MM.1S (cell line): ENCODE measurements at regions not wholly inside any gene's neighbourhood (a gene's known extent, or its start where the extent isn't known, plus 50 kb on each side); places are given as distances from the start of the nearest gene placed in this dataset.

Source experiments
- DNase-seq: peaks from one replicate; pipeline ENCODE4 v3.0.0-alpha.2; 2015
- H2AFZ ChIP-seq: fragments of 300-600 bp; sonication (generic); 2 replicates; pipeline ENCODE4 v1.6.0; 2016; ENCODE audit warnings: antibody characterized with exemption, low read length
- H3F3A ChIP-seq: fragments of 300-600 bp; sonication (generic); 2 replicates; pipeline ENCODE4 v1.6.1; 2016; ENCODE audit warnings: mild to moderate bottlenecking, antibody characterized with exemption, low read length, moderate library complexity, mixed read lengths; ENCODE audit not compliant: insufficient read depth
- H3K27ac ChIP-seq: fragments of 300-600 bp; sonication (generic); 2 replicates; pipeline ENCODE4 v1.5.1; 2016; ENCODE audit warnings: mild to moderate bottlenecking, low read length
- H3K27me3 ChIP-seq: fragments of 300-600 bp; sonication (generic); replicated peaks from 2 replicates; pipeline ENCODE4 v1.6.0; 2016; ENCODE audit warnings: low read length; ENCODE audit not compliant: insufficient read depth
- H3K36me3 ChIP-seq: fragments of 300-600 bp; sonication (generic); replicated peaks from 2 replicates; pipeline ENCODE4 v1.6.1; 2016; ENCODE audit warnings: mild to moderate bottlenecking, low read length, mixed read lengths; ENCODE audit not compliant: insufficient read depth
- H3K4me1 ChIP-seq: fragments of 300-600 bp; sonication (generic); 2 replicates; pipeline ENCODE4 v1.6.1; 2016; ENCODE audit warnings: low read length, mixed read lengths
- H3K4me2 ChIP-seq: fragments of 300-600 bp; sonication (generic); 2 replicates; pipeline ENCODE4 v1.6.0; 2016; ENCODE audit warnings: low read depth, low read length
- H3K4me3 ChIP-seq: fragments of 300-600 bp; sonication (generic); 2 replicates; pipeline ENCODE4 v1.5.1; 2016; ENCODE audit warnings: low read length, mixed read lengths
- H3K79me2 ChIP-seq: fragments of 300-600 bp; sonication (generic); 2 replicates; pipeline ENCODE4 v1.6.1; 2016; ENCODE audit warnings: mixed run types, low read length, mixed read lengths
- H3K9ac ChIP-seq: fragments of 300-600 bp; sonication (generic); 2 replicates; pipeline ENCODE4 v1.6.1; 2016; ENCODE audit warnings: low read length, mixed read lengths
- H3K9me2 ChIP-seq: fragments of 300-600 bp; sonication (generic); replicated peaks from 2 replicates; pipeline ENCODE4 v1.6.1; 2016; ENCODE audit warnings: mild to moderate bottlenecking, low read length, mixed read lengths; ENCODE audit not compliant: insufficient read depth
- H3K9me3 ChIP-seq: fragments of 300-600 bp; sonication (generic); replicated peaks from 2 replicates; pipeline ENCODE4 v1.6.1; 2016; ENCODE audit warnings: mild to moderate bottlenecking, low read length, mixed read lengths; ENCODE audit not compliant: insufficient read depth
- H4K20me1 ChIP-seq: fragments of 300-600 bp; sonication (generic); 2 replicates; pipeline ENCODE4 v1.6.1; 2016; ENCODE audit warnings: mild to moderate bottlenecking, low read length, moderate library complexity, mixed read lengths; ENCODE audit not compliant: insufficient read depth
- EZH2 ChIP-seq: fragments of 300-600 bp; sonication (generic); optimal IDR thresholded peaks from 2 replicates; pipeline ENCODE3; 2017; ENCODE audit warnings: low read depth, mild to moderate bottlenecking, antibody characterized with exemption, low read length, mixed read lengths
- EZH2phosphoT487 ChIP-seq: fragments of 300-600 bp; sonication (generic); IDR thresholded peaks from 2 replicates; pipeline ENCODE4 v1.6.1; 2018; ENCODE audit warnings: antibody characterized with exemption, low read length
- TF ChIP-seq, protein P1 (sequence below): fragments of 300-600 bp; sonication (generic); IDR thresholded peaks from 2 replicates; pipeline ENCODE4 v1.5.1; 2016; ENCODE audit warnings: antibody characterized with exemption, low read length, mixed read lengths

DNA sequence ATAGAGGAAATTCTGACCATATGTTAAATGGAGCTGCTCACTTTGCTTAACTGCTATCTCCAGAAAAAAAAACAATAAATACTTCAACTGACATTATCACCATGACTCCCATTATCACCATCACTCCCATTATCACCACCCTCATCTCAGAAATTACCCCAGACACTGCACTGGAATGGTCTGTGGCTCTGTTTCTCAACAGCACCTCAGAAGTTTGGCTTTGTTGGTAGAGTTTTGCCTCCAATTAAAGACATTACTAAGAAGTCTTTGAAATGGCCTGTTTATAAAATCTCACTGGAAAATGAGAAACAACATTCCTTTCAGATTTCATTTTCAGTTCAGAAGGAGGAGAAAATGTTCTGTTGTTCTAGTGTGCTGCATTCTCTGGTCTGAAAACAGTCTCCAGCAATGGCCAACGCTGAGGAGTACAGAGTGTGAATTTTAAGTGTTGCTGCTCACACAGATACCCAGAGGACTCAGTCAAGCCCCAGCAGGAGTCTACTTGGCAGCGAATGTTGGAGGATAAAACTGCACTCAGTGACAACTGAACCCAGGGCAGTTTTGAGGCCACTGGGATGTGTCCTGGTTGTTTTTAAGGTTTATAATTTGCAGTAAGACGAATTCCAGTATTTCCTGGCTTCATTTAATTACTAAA is 364.5 kb upstream of the CDH2 start:
- Histone ChIP-seq H4K20me1 (no peaks in the 10 kb centered on the region), H3F3A (no peaks in the 10 kb centered on the region), H3K27me3 (no peaks in the 10 kb centered on the region), H3K4me2 (no peak overlapping the region), H3K4me3 (no peak overlapping the region), H3K9ac (no peak overlapping the region), H2AFZ (no peak overlapping the region), H3K9me2 (no peaks in the 10 kb centered on the region), H3K79me2 (no peaks in the 10 kb centered on the region), H3K4me1 (no peaks in the 10 kb centered on the region), H3K9me3 (no peaks in the 10 kb centered on the region), H3K36me3 (no peaks in the 10 kb centered on the region), H3K27ac (no peak overlapping the region)
- no peak for DNase-seq
- TF ChIP-seq EZH2 (no peak), EZH2phosphoT487 (no peak)
- TF ChIP-seq, protein P1, sequence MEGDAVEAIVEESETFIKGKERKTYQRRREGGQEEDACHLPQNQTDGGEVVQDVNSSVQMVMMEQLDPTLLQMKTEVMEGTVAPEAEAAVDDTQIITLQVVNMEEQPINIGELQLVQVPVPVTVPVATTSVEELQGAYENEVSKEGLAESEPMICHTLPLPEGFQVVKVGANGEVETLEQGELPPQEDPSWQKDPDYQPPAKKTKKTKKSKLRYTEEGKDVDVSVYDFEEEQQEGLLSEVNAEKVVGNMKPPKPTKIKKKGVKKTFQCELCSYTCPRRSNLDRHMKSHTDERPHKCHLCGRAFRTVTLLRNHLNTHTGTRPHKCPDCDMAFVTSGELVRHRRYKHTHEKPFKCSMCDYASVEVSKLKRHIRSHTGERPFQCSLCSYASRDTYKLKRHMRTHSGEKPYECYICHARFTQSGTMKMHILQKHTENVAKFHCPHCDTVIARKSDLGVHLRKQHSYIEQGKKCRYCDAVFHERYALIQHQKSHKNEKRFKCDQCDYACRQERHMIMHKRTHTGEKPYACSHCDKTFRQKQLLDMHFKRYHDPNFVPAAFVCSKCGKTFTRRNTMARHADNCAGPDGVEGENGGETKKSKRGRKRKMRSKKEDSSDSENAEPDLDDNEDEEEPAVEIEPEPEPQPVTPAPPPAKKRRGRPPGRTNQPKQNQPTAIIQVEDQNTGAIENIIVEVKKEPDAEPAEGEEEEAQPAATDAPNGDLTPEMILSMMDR, result no peak

DNA sequence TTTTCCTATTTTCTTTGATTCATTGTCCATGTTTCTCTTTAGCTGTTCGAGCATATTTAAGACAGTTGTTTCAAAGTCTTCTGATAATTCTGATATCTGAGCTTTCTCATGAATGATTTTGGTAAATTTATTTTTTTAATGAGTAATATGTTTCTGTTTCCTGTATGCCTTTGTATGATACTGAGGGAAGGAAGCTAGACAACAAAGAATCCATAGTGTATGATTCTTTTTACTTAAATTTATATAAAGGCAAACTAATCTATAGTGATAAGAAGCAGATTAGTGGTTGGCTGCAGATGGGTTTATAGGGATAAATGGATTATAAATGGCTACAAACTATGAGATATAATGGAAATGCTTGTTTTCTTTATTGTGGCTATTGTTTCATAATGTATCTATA is 352.7 kb upstream of the CDH2 start:
- no peak for DNase-seq
- Histone ChIP-seq H3K9me3 (no peaks in the 10 kb centered on the region), H3K27ac (no peak overlapping the region), H3K36me3 (no peaks in the 10 kb centered on the region), H3K9me2 (no peaks in the 10 kb centered on the region), H3K27me3 (no peaks in the 10 kb centered on the region), H3K9ac (no peak overlapping the region), H3F3A (no peaks in the 10 kb centered on the region), H3K4me2 (no peak overlapping the region), H3K79me2 (no peaks in the 10 kb centered on the region), H4K20me1 (no peaks in the 10 kb centered on the region), H3K4me1 (no peaks in the 10 kb centered on the region), H2AFZ (no peak overlapping the region), H3K4me3 (no peak overlapping the region)
- TF ChIP-seq, protein P1, result no peak
- TF ChIP-seq EZH2 (no peak), EZH2phosphoT487 (no peak)

DNA sequence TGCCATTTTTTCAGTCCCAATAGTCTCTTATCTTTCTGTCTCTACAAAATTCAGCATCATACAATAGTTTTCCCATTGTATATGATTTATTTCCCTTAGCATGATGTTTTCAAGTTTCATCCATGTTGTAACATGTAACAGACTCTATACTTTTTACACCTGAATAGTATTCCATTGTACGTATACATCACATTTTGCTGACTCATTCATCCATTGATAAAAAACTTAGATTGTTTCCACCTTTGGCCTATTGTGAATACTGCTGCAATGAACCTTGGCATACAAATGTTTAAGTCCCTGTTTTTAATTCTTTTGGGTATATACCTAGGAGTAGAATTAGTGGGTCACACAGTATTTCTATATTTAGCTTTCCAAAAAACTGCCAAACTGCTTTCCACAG is 349.3 kb upstream of the CDH2 start:
- Histone ChIP-seq H2AFZ (no peak overlapping the region), H3K79me2 (no peaks in the 10 kb centered on the region), H3K4me3 (no peak overlapping the region), H3K27me3 (no peaks in the 10 kb centered on the region), H3K9me2 (no peaks in the 10 kb centered on the region), H3K4me1 (no peaks in the 10 kb centered on the region), H3K9ac (no peak overlapping the region), H3F3A (no peaks in the 10 kb centered on the region), H3K27ac (no peak overlapping the region), H3K9me3 (no peaks in the 10 kb centered on the region), H3K4me2 (no peak overlapping the region), H3K36me3 (no peaks in the 10 kb centered on the region), H4K20me1 (no peaks in the 10 kb centered on the region)
- no peak for DNase-seq
- TF ChIP-seq EZH2 (no peak), EZH2phosphoT487 (no peak)
- TF ChIP-seq, protein P1, result no peak
